ENCODE measurements at regions not wholly inside any gene's neighbourhood (a gene's known extent, or its start where the extent isn't known, plus 50 kb on each side); places are given as distances from the start of the nearest gene placed in this dataset.

- no peak for DNase-seq (ENCODE audit: low read depth, low spot score)
- Mint-ChIP-seq H3K36me3 (ENCODE audit: low read depth) (no peaks in the 10 kb centered on the region), H3K27me3 (ENCODE audit: low read depth) (peaks cover 11% of the 10 kb centered on the region), H3K27ac (ENCODE audit: unreplicated experiment) (no peak overlapping the region), H3K4me3 (no peak overlapping the region), H3K9me3 (no peaks in the 10 kb centered on the region), H3K4me1 (peaks cover 22% of the 10 kb centered on the region)
- TF ChIP-seq CTCF (conservative IDR thresholded peaks at IDR 0.05) = no peak
These were observed 60.7 kb upstream of the HELT start for GRCh38 chr4:184957446-184958115.

- no peak for DNase-seq (ENCODE audit: low read depth, low spot score)
These were observed 60.0 kb upstream of the HELT start for GRCh38 chr4:184958127-184958922.

GRCh38 chr4:184958923-184959210 is 59.4 kb upstream of the HELT start:
- no peak for TF ChIP-seq CTCF (conservative IDR thresholded peaks at IDR 0.05)
- H3K27ac Mint-ChIP-seq (ENCODE audit: unreplicated experiment) = no peak overlapping the region
- peaks cover 12% of the 10 kb centered on the region for H3K27me3 Mint-ChIP-seq (ENCODE audit: low read depth)
- no peak overlapping the region for H3K4me3 Mint-ChIP-seq
- H3K4me1 Mint-ChIP-seq = peaks cover 22% of the 10 kb centered on the region
- no peaks in the 10 kb centered on the region for H3K9me3 Mint-ChIP-seq
- H3K36me3 Mint-ChIP-seq (ENCODE audit: low read depth) = no peaks in the 10 kb centered on the region
- DNase-seq (ENCODE audit: low read depth, low spot score) = no peak

More at GRCh38 chr4:184958127-184958922, 60.0 kb upstream of the HELT start:
- TF ChIP-seq CTCF (conservative IDR thresholded peaks at IDR 0.05) = no peak
- Mint-ChIP-seq H3K27me3 (ENCODE audit: low read depth) (peaks cover 12% of the 10 kb centered on the region), H3K4me3 (no peak overlapping the region), H3K27ac (ENCODE audit: unreplicated experiment) (no peak overlapping the region), H3K4me1 (peaks cover 22% of the 10 kb centered on the region), H3K36me3 (ENCODE audit: low read depth) (no peaks in the 10 kb centered on the region), H3K9me3 (no peaks in the 10 kb centered on the region)

- H3K9me3 Mint-ChIP-seq = no peaks in the 10 kb centered on the region
- no peak overlapping the region for H3K4me3 Mint-ChIP-seq
- peaks cover 22% of the 10 kb centered on the region for H3K4me1 Mint-ChIP-seq
- no peak overlapping the region for H3K27ac Mint-ChIP-seq (ENCODE audit: unreplicated experiment)
- H3K36me3 Mint-ChIP-seq (ENCODE audit: low read depth) = no peaks in the 10 kb centered on the region
- TF ChIP-seq CTCF (conservative IDR thresholded peaks at IDR 0.05) = no peak
- no peak for DNase-seq (ENCODE audit: low read depth, low spot score)
- H3K27me3 Mint-ChIP-seq (ENCODE audit: low read depth) = peaks cover 12% of the 10 kb centered on the region
These were observed 59.0 kb upstream of the HELT start for GRCh38 chr4:184959309-184959708.

- no peak overlapping the region for H3K27ac Mint-ChIP-seq (ENCODE audit: unreplicated experiment)
- H3K36me3 Mint-ChIP-seq (ENCODE audit: low read depth) = peaks cover under 1% of the 10 kb centered on the region
- peaks cover 22% of the 10 kb centered on the region for H3K4me1 Mint-ChIP-seq
- no peak overlapping the region for H3K4me3 Mint-ChIP-seq
- peaks cover 12% of the 10 kb centered on the region for H3K27me3 Mint-ChIP-seq (ENCODE audit: low read depth)
- DNase-seq (ENCODE audit: low read depth, low spot score) = no peak
- TF ChIP-seq CTCF (conservative IDR thresholded peaks at IDR 0.05) = no peak
- peaks cover under 1% of the 10 kb centered on the region for H3K9me3 Mint-ChIP-seq
These were observed 58.5 kb upstream of the HELT start for GRCh38 chr4:184959786-184960185.
